GM23338 (cell line): ENCODE measurements at regions not wholly inside any gene's neighbourhood (a gene's known extent, or its start where the extent isn't known, plus 50 kb on each side); places are given as distances from the start of the nearest gene placed in this dataset.

Experiments used
- ATAC-seq: fragments of 200-7000 bp; cut with Tn5 transposase; 3 replicates; pipeline ENCODE4 v1.9.1; 2020
- DNase-seq: peaks from one replicate; pipeline ENCODE4 v3.0.0-alpha.2; 2015; ENCODE audit warnings: low spot score
- H2AFZ ChIP-seq: fragments of 200-600 bp; sonication (generic); 2 replicates; pipeline ENCODE4 v1.8.0; 2016; ENCODE audit warnings: antibody characterized with exemption, mild to moderate bottlenecking, moderate library complexity
- H3F3A ChIP-seq: fragments of 200-600 bp; sonication (generic); replicated peaks from 2 replicates; pipeline ENCODE4 v1.8.0; 2017; ENCODE audit warnings: antibody characterized with exemption, mixed run types, low read depth
- H3K27ac ChIP-seq: fragments of 200-600 bp; sonication (generic); 2 replicates; pipeline ENCODE4 v1.6.1; 2016; ENCODE audit warnings: low read depth
- H3K27me3 ChIP-seq: fragments of 200-600 bp; sonication (generic); 2 replicates; pipeline ENCODE4 v1.8.0; 2016; ENCODE audit warnings: mild to moderate bottlenecking, mixed run types, moderate library complexity; ENCODE audit not compliant: insufficient read depth
- H3K36me3 ChIP-seq: fragments of 200-600 bp; sonication (generic); 2 replicates; pipeline ENCODE4 v1.8.0; 2016; ENCODE audit warnings: mild to moderate bottlenecking; ENCODE audit not compliant: insufficient read depth
- H3K4me1 ChIP-seq: fragments of 200-600 bp; sonication (generic); 2 replicates; pipeline ENCODE4 v1.8.0; 2016; ENCODE audit warnings: mild to moderate bottlenecking, moderate library complexity; ENCODE audit not compliant: insufficient read depth
- H3K4me2 ChIP-seq: fragments of 200-600 bp; sonication (generic); 2 replicates; pipeline ENCODE4 v1.7.1; 2017; ENCODE audit warnings: mixed run types
- H3K4me3 ChIP-seq: fragments of 200-600 bp; sonication (generic); 2 replicates; pipeline ENCODE4 v1.6.1; 2016; ENCODE audit warnings: mixed run types
- H3K79me2 ChIP-seq: fragments of 200-600 bp; sonication (generic); replicated peaks from 2 replicates; pipeline ENCODE4 v1.8.0; 2017; ENCODE audit warnings: mild to moderate bottlenecking; ENCODE audit not compliant: insufficient read depth
- H3K9me2 ChIP-seq: fragments of 200-600 bp; sonication (generic); 2 replicates; pipeline ENCODE4 v1.8.0; 2017; ENCODE audit not compliant: insufficient read depth
- H4K20me1 ChIP-seq: fragments of 200-600 bp; sonication (generic); replicated peaks from 2 replicates; pipeline ENCODE4 v1.8.0; 2017; ENCODE audit warnings: mild to moderate bottlenecking; ENCODE audit not compliant: insufficient read depth
- H3K27ac Mint-ChIP-seq: 2 replicates; pipeline ENCODE4 v1.8.0; 2020; ENCODE audit warnings: inconsistent platforms, mild to moderate bottlenecking, moderate library complexity, mixed read lengths
- H3K27me3 Mint-ChIP-seq: 3 replicates; pipeline ENCODE4 v1.8.0; 2022; ENCODE audit warnings: low read depth, mild to moderate bottlenecking, moderate library complexity, mixed read lengths, inconsistent platforms; ENCODE audit not compliant: insufficient read depth, poor library complexity
- H3K36me3 Mint-ChIP-seq: 3 replicates; pipeline ENCODE4 v1.8.0; 2021; ENCODE audit warnings: low read depth, mild to moderate bottlenecking, inconsistent platforms, moderate library complexity, mixed read lengths
- H3K4me1 Mint-ChIP-seq: 3 replicates; pipeline ENCODE4 v1.8.0; 2020; ENCODE audit warnings: mild to moderate bottlenecking, inconsistent platforms, mixed read lengths
- H3K4me3 Mint-ChIP-seq: 3 replicates; pipeline ENCODE4 v1.8.0; 2021; ENCODE audit warnings: moderate library complexity, mild to moderate bottlenecking, inconsistent platforms, mixed read lengths
- H3K9me3 Mint-ChIP-seq: 3 replicates; pipeline ENCODE4 v1.8.0; 2020; ENCODE audit warnings: moderate library complexity, mild to moderate bottlenecking, inconsistent platforms, mixed read lengths
- CREB1 ChIP-seq: fragments of 250-450 bp; sonication (Bioruptor Pico); IDR thresholded peaks from 2 replicates; pipeline ENCODE4 v1.5.0; 2020; ENCODE audit warnings: low read depth, mild to moderate bottlenecking, moderate library complexity
- CTCF ChIP-seq, 2 experiments: fragments of 200-600 bp in 1 of 2; sonication (generic) in 1 of 2; conservative IDR thresholded peaks; 2 replicates each; pipeline versions ENCODE4 v1.5.1 to v1.6.1; 2016 to 2017; ENCODE audit warnings: antibody characterized with exemption in 2 of 2, low read depth in 2 of 2, mild to moderate bottlenecking in 2 of 2, moderate library complexity in 1 of 2
- ETS1 ChIP-seq: IDR thresholded peaks from 2 replicates; pipeline ENCODE4 v1.6.1; 2016; ENCODE audit warnings: antibody characterized with exemption
- EZH2 ChIP-seq: fragments of 200-600 bp; sonication (generic); IDR thresholded peaks from one replicate; pipeline ENCODE4 v1.8.0; 2017; ENCODE audit warnings: antibody characterized with exemption, mild to moderate bottlenecking, low read depth; ENCODE audit not compliant: unreplicated experiment
- EZH2phosphoT487 ChIP-seq: fragments of 200-600 bp; sonication (generic); IDR thresholded peaks from one replicate; pipeline ENCODE4 v1.8.1; 2018; ENCODE audit warnings: antibody characterized with exemption; ENCODE audit not compliant: unreplicated experiment
- JUNB ChIP-seq: IDR thresholded peaks from one replicate; pipeline ENCODE4 v1.6.1; 2016; ENCODE audit warnings: antibody characterized with exemption; ENCODE audit not compliant: unreplicated experiment
- NANOG ChIP-seq: IDR thresholded peaks from 2 replicates; pipeline ENCODE4 v1.6.1; 2016; ENCODE audit warnings: antibody characterized with exemption, borderline replicate concordance
- POLR2AphosphoS5 ChIP-seq: IDR thresholded peaks from 2 replicates; pipeline ENCODE4 v1.6.1; 2016; ENCODE audit warnings: antibody characterized with exemption, low read depth
- REST ChIP-seq: IDR thresholded peaks from one replicate; pipeline ENCODE4 v1.6.1; 2018; ENCODE audit warnings: antibody characterized with exemption; ENCODE audit not compliant: unreplicated experiment
- STAT1 ChIP-seq: IDR thresholded peaks from one replicate; pipeline ENCODE4 v1.6.1; 2016; ENCODE audit warnings: antibody characterized with exemption; ENCODE audit not compliant: unreplicated experiment
- ZNF114 ChIP-seq: fragments of 250-450 bp; sonication (Bioruptor Pico); IDR thresholded peaks from 2 replicates; pipeline ENCODE4 v1.5.0; 2020; ENCODE audit warnings: mild to moderate bottlenecking, moderate library complexity
- ZNF331 ChIP-seq: fragments of 250-450 bp; sonication (Bioruptor Pico); IDR thresholded peaks from 2 replicates; pipeline ENCODE4 v1.5.0; 2020; ENCODE audit warnings: low read depth, mild to moderate bottlenecking, moderate library complexity
- ZNF462 ChIP-seq: fragments of 250-450 bp; sonication (Bioruptor Pico); IDR thresholded peaks from 2 replicates; pipeline ENCODE4 v1.5.0; 2020; ENCODE audit warnings: mild to moderate bottlenecking, moderate library complexity

GRCh38 chr6:137349856-137350830, 131.0 kb upstream of the IFNGR1 start:
- Histone ChIP-seq H3K4me3 (no peak overlapping the region), H3K27me3 (no peaks in the 10 kb centered on the region), H4K20me1 (no peaks in the 10 kb centered on the region), H3K9me2 (no peaks in the 10 kb centered on the region), H3K36me3 (no peaks in the 10 kb centered on the region), H3K4me1 (no peaks in the 10 kb centered on the region), H3K79me2 (no peaks in the 10 kb centered on the region), H3K27ac (no peak overlapping the region), H3F3A (no peaks in the 10 kb centered on the region), H3K4me2 (no peak overlapping the region), H2AFZ (0 out of 2 replicates have a peak overlapping the region, but pooled peaks have one; percentile 43)
- ATAC-seq (no peak), DNase-seq (no peak)
- Mint-ChIP-seq H3K27ac (no peak overlapping the region), H3K4me1 (no peaks in the 10 kb centered on the region), H3K9me3 (no peaks in the 10 kb centered on the region), H3K4me3 (no peak overlapping the region), H3K27me3 (no peaks in the 10 kb centered on the region), H3K36me3 (no peaks in the 10 kb centered on the region)
- TF ChIP-seq CREB1 (CRISPR knock-in tag) (no peak), CTCF (conservative IDR thresholded peaks at IDR 0.05; ENCODE audit: low read depth in 2 of 2) (no peak), NANOG (no peak), POLR2AphosphoS5 (no peak), STAT1 (no peak), JUNB (no peak), ETS1 (no peak), EZH2phosphoT487 (no peak), ZNF331 (CRISPR knock-in tag) (no peak), EZH2 (no peak), ZNF462 (no peak), REST (no peak), ZNF114 (no peak)
